ENCODE measurements at regions not wholly inside any gene's neighbourhood (a gene's known extent, or its start where the extent isn't known, plus 50 kb on each side); places are given as distances from the start of the nearest gene placed in this dataset.

GRCh38 chr12:19591951-19592350 is 152.7 kb downstream of the AEBP2 start:
- no peak for TF ChIP-seq FOS (IDR thresholded peaks at IDR 0.05; ENCODE audit: low read depth, low read length)
- TF ChIP-seq CTCF (conservative IDR thresholded peaks at IDR 0.05; ENCODE audit: low read depth, low read length): no peak
- no peak for TF ChIP-seq CEBPB (IDR thresholded peaks at IDR 0.05; ENCODE audit: low read depth, low read length)
- no peak for TF ChIP-seq CHD1 (IDR thresholded peaks at IDR 0.05; ENCODE audit: low read depth, low read length)
- TF ChIP-seq POLR2A (IDR thresholded peaks at IDR 0.05; ENCODE audit: low read depth, low read length): no peak
- no peak for TF ChIP-seq SMC3 (IDR thresholded peaks at IDR 0.05; ENCODE audit: low read depth, low read length)
- no peak for TF ChIP-seq ELK1 (IDR thresholded peaks at IDR 0.05; ENCODE audit: borderline replicate concordance, low read depth, low read length)
- no peak for TF ChIP-seq MXI1 (IDR thresholded peaks at IDR 0.05; ENCODE audit: borderline replicate concordance, low read depth, low read length)
- TF ChIP-seq RFX5 (IDR thresholded peaks at IDR 0.05; ENCODE audit: low read depth, low read length): no peak
- TF ChIP-seq RCOR1 (IDR thresholded peaks at IDR 0.05; ENCODE audit: insufficient replicate concordance, low read length): no peak
- no peak for TF ChIP-seq USF2 (IDR thresholded peaks at IDR 0.05; ENCODE audit: low read depth, low read length)
- TF ChIP-seq MAFK (IDR thresholded peaks at IDR 0.05; ENCODE audit: low read depth, low read length): no peak
